ENCODE measurements at regions not wholly inside any gene's neighbourhood (a gene's known extent, or its start where the extent isn't known, plus 50 kb on each side); places are given as distances from the start of the nearest gene placed in this dataset.

- TF ChIP-seq, protein P1, sequence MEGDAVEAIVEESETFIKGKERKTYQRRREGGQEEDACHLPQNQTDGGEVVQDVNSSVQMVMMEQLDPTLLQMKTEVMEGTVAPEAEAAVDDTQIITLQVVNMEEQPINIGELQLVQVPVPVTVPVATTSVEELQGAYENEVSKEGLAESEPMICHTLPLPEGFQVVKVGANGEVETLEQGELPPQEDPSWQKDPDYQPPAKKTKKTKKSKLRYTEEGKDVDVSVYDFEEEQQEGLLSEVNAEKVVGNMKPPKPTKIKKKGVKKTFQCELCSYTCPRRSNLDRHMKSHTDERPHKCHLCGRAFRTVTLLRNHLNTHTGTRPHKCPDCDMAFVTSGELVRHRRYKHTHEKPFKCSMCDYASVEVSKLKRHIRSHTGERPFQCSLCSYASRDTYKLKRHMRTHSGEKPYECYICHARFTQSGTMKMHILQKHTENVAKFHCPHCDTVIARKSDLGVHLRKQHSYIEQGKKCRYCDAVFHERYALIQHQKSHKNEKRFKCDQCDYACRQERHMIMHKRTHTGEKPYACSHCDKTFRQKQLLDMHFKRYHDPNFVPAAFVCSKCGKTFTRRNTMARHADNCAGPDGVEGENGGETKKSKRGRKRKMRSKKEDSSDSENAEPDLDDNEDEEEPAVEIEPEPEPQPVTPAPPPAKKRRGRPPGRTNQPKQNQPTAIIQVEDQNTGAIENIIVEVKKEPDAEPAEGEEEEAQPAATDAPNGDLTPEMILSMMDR (IDR thresholded peaks at IDR 0.05) = no peak
- TF ChIP-seq SMC3 (IDR thresholded peaks at IDR 0.05) (no peak), CHD4 (IDR thresholded peaks at IDR 0.05; ENCODE audit: borderline replicate concordance) (no peak), POLR2A (IDR thresholded peaks at IDR 0.05; ENCODE audit: low read length) (no peak), BHLHE40 (IDR thresholded peaks at IDR 0.05; ENCODE audit: low read depth, low read length) (no peak), EHMT2 (IDR thresholded peaks at IDR 0.05; ENCODE audit: low read depth) (no peak), MAX (IDR thresholded peaks at IDR 0.05) (no peak), ZNF302 (CRISPR knock-in tag; IDR thresholded peaks at IDR 0.05) (no peak), SREBF2 (IDR thresholded peaks at IDR 0.05) (no peak), EP300 (IDR thresholded peaks at IDR 0.05) (no peak), TP53 (CRISPR knock-in tag; IDR thresholded peaks at IDR 0.05) (no peak), CHD2 (IDR thresholded peaks at IDR 0.05; ENCODE audit: low read length, partially characterized antibody) (no peak), FOSB (CRISPR knock-in tag; IDR thresholded peaks at IDR 0.05) (no peak)
Measured at GRCh38 chr4:36614011-36614410, 332.6 kb downstream of the DTHD1 start.
